Activated naive CD4-positive, alpha-beta T cell treated with Interleukin-2 at 50 U/mL for 16 hours (primary cell): ENCODE measurements at regions not wholly inside any gene's neighbourhood (a gene's known extent, or its start where the extent isn't known, plus 50 kb on each side); places are given as distances from the start of the nearest gene placed in this dataset.
"Not testable (repeated sequence)": the region's sequence is repeated elsewhere in the genome, so short reads cannot be mapped to it uniquely, and the experiment has no call there.

ENCODE experiments used
- DNase-seq: peaks from one replicate; pipeline ENCODE4 v3.0.0-alpha.2; 2020

- DNase-seq = no peak
Observed at GRCh38 chr6:140794544-140794943, 1338.2 kb upstream of the GJE1 start.

- no peak for DNase-seq
Observed at GRCh38 chr6:140790109-140790508, 1342.6 kb upstream of the GJE1 start.

GRCh38 chr6:140789466-140789865 lies 1343.3 kb upstream of the GJE1 start:
- DNase-seq = no peak

- DNase-seq = no peak
Observed at GRCh38 chr6:140785926-140786325, 1346.8 kb upstream of the GJE1 start.

- no peak for DNase-seq
Observed at GRCh38 chr6:140784573-140784972, 1348.2 kb upstream of the GJE1 start.

- DNase-seq = not testable (repeated sequence)
Observed at GRCh38 chr6:140783504-140783903, 1349.2 kb upstream of the GJE1 start.

- no peak for DNase-seq
Observed at GRCh38 chr6:140782941-140783340, 1349.8 kb upstream of the GJE1 start.

- DNase-seq = no peak
Observed at GRCh38 chr6:140779991-140780596, 1352.6 kb upstream of the GJE1 start.

GRCh38 chr6:140779341-140779740 lies 1353.4 kb upstream of the GJE1 start:
- DNase-seq = no peak

GRCh38 chr6:140777780-140778179 lies 1354.9 kb upstream of the GJE1 start:
- no peak for DNase-seq

- no peak for DNase-seq
Observed at GRCh38 chr6:140775061-140775460, 1357.7 kb upstream of the GJE1 start.

GRCh38 chr6:140774080-140774505 lies 1358.6 kb upstream of the GJE1 start:
- no peak for DNase-seq

- DNase-seq = no peak
Observed at GRCh38 chr6:140773276-140773675, 1359.4 kb upstream of the GJE1 start.

- DNase-seq = no peak
Observed at GRCh38 chr6:140772576-140772975, 1360.1 kb upstream of the GJE1 start.

- no peak for DNase-seq
Observed at GRCh38 chr6:140768133-140768532, 1364.6 kb upstream of the GJE1 start.

- no peak for DNase-seq
Observed at GRCh38 chr6:140766999-140767398, 1365.7 kb upstream of the GJE1 start.

GRCh38 chr6:140758169-140758877 lies 1374.4 kb upstream of the GJE1 start:
- no peak for DNase-seq

- DNase-seq = no peak
Observed at GRCh38 chr6:140752234-140752633, 1377.8 kb upstream of the CITED2 start.

GRCh38 chr6:140747114-140747513 lies 1372.7 kb upstream of the CITED2 start:
- DNase-seq = no peak

- no peak for DNase-seq
Observed at GRCh38 chr6:140744659-140745320, 1370.3 kb upstream of the CITED2 start.

GRCh38 chr6:140736231-140736630 lies 1361.8 kb upstream of the CITED2 start:
- no peak for DNase-seq

GRCh38 chr6:140732991-140733390 lies 1358.5 kb upstream of the CITED2 start:
- DNase-seq = no peak

GRCh38 chr6:140732155-140732554 lies 1357.7 kb upstream of the CITED2 start:
- no peak for DNase-seq

GRCh38 chr6:140731741-140732140 lies 1357.3 kb upstream of the CITED2 start:
- DNase-seq = no peak
